ENCODE measurements at regions not wholly inside any gene's neighbourhood (a gene's known extent, or its start where the extent isn't known, plus 50 kb on each side); places are given as distances from the start of the nearest gene placed in this dataset.

GRCh38 chr15:94769089-94769488 is 537.7 kb downstream of the MCTP2 start:
- no peak for DNase-seq

GRCh38 chr15:94770199-94770598 is 538.8 kb downstream of the MCTP2 start:
- no peak for DNase-seq

- no peak for DNase-seq
These were observed 545.7 kb downstream of the MCTP2 start for GRCh38 chr15:94777037-94777436.

- DNase-seq: no peak
These were observed 547.5 kb downstream of the MCTP2 start for GRCh38 chr15:94778840-94779239.

- no peak for DNase-seq
These were observed 548.8 kb downstream of the MCTP2 start for GRCh38 chr15:94780166-94780565.

- DNase-seq: no peak
These were observed 553.7 kb downstream of the MCTP2 start for GRCh38 chr15:94785091-94785490.

GRCh38 chr15:94791008-94791407 is 559.6 kb downstream of the MCTP2 start:
- DNase-seq: no peak

GRCh38 chr15:94791510-94791909 is 560.1 kb downstream of the MCTP2 start:
- DNase-seq: no peak

GRCh38 chr15:94792196-94792595 is 560.8 kb downstream of the MCTP2 start:
- no peak for DNase-seq

GRCh38 chr15:94793207-94793606 is 561.8 kb downstream of the MCTP2 start:
- no peak for DNase-seq

GRCh38 chr15:94793641-94794040 is 562.3 kb downstream of the MCTP2 start:
- DNase-seq: no peak

- DNase-seq: no peak
These were observed 573.3 kb downstream of the MCTP2 start for GRCh38 chr15:94804613-94805012.

- no peak for DNase-seq
These were observed 583.9 kb downstream of the MCTP2 start for GRCh38 chr15:94815110-94815731.

- DNase-seq: no peak
These were observed 584.6 kb downstream of the MCTP2 start for GRCh38 chr15:94815914-94816313.

- DNase-seq: no peak
These were observed 598.8 kb downstream of the MCTP2 start for GRCh38 chr15:94829887-94830884.

- no peak for DNase-seq
These were observed 602.6 kb downstream of the MCTP2 start for GRCh38 chr15:94834000-94834399.

GRCh38 chr15:94834494-94834893 is 603.1 kb downstream of the MCTP2 start:
- DNase-seq: no peak

- DNase-seq: no peak
These were observed 606.9 kb downstream of the MCTP2 start for GRCh38 chr15:94838281-94838680.

- no peak for DNase-seq
These were observed 609.7 kb downstream of the MCTP2 start for GRCh38 chr15:94840794-94841783.

GRCh38 chr15:94843060-94843459 is 611.7 kb downstream of the MCTP2 start:
- no peak for DNase-seq

GRCh38 chr15:94844198-94844537 is 612.8 kb downstream of the MCTP2 start:
- no peak for DNase-seq

GRCh38 chr15:94844538-94845389 is 613.4 kb downstream of the MCTP2 start:
- no peak for DNase-seq

Data from activated naive CD4-positive, alpha-beta T cell treated with anti-CD3 and anti-CD28 coated beads, Interleukin-2, amount 50 U/mL, for 16 hours (primary cell).